GM19324 (cell line): ENCODE measurements at regions not wholly inside any gene's neighbourhood (a gene's known extent, or its start where the extent isn't known, plus 50 kb on each side); places are given as distances from the start of the nearest gene placed in this dataset.

Source experiments
- ATAC-seq: cut with Tn5 transposase; IDR thresholded peaks from one replicate; pipeline ENCODE4 v1.9.1; 2021; ENCODE audit warnings: mild to moderate bottlenecking, moderate library complexity; ENCODE audit not compliant: unreplicated experiment, low FRiP score

DNA sequence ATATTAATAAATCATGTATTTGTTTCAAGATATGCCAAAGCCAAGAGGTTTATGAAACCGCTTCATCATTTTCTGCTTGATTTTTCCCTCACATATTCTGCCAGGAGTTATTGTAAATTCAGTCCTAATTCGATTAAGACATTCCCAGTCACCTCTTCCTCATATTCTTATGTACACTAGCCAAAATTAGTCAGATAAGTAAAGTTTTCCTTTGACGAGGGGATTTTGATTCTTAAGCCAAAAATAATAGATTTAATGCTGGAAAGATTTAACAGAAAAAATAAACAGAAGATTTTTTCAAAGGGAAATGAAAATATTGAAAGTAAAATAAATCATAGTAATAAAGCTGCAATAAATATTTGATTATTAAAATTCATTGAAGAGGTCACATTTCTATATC lies 51.0 kb upstream of the VEGFC start:
- no peak for ATAC-seq

DNA sequence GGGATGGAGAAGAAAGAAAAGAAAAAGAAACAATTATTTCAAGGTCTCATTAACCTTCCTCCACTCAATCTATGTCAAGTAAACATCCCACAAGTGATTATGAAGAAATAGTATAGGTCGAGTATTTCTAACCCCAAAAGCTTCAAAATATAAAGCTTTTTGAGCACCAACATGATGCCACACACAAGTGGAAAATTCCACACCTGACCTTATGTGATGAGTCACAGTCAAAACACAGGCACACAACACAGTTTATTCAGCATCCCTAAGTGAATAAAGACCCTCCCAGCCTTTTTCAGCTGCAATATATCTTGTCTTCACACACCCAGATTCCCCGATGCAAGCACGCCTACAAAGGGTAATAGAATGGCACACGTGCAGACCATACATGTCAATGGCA lies 51.7 kb upstream of the VEGFC start:
- ATAC-seq, result no peak

DNA sequence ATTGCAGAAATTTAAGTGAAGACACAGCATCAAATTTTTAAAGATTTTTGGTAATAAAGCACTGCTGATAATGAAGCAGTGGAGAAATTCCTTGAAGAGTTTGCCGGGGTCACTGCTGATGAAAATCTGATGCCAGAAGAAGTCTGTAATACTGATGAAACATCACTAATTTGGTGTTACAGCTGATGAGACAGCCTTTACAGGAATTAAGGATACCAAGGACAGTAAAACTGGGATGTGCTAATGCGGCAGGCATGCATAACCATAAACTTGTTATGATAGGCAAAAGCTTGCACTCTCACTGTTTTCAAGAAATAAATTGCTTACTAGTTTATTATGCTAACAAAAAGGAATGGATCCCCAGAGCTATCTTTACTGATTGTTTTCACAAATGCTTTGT lies 52.9 kb upstream of the VEGFC start:
- no peak for ATAC-seq

DNA sequence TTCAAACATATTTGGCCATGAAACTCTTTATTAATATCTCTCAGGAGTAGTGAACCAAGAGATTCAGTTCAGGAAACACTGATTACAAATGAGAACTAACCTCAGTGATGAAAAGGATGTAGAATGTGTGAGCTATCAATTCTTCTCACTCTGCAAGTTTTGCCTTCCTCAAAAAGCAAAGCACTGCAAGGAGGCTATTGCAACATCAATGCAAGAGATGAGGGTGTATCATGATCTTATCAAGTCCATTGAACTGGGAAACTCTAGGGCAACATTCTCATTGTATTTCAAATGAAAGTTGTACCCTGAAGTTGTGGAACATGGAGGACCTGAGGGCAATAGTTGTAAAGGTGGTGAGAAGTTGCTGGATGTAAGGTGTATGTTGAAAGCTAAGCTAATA lies 56.4 kb upstream of the VEGFC start:
- no peak for ATAC-seq

DNA sequence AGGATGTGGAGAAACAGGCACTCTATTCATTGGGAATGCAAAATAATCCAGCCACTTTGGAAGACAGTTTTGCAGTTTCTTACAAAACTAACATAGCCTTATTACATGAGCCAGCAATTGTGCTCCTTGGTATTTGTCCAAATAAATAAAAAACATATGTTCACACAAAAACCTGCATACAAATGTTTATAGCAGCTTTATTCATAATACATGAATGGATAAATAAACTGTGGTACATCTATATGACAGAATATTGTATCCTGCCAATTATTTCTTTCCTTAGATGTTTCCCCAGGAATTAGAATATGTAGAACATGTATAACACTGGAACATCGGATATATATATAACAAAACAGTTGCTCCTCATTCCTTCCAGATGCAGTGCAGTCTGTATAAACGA lies 57.7 kb upstream of the VEGFC start:
- ATAC-seq, result no peak

DNA sequence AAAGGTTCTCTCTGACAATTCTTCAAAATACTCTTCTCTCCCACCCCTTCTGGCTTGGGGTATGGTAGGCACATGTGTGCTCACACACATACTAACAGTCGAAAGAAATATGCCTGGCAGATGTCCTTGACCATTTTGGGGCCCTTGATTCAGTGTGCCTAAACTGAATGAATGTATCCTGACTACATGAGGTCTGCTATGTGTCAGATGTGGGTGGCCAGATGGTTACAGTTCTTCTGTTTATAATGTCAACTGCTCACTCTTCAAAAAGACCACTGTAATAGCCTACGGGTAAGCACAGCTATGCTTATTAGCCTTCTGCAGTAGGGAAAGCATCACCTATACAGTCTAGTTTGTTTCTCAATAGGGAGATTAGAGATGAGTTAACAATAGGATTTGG lies 63.7 kb upstream of the VEGFC start:
- no peak for ATAC-seq

DNA sequence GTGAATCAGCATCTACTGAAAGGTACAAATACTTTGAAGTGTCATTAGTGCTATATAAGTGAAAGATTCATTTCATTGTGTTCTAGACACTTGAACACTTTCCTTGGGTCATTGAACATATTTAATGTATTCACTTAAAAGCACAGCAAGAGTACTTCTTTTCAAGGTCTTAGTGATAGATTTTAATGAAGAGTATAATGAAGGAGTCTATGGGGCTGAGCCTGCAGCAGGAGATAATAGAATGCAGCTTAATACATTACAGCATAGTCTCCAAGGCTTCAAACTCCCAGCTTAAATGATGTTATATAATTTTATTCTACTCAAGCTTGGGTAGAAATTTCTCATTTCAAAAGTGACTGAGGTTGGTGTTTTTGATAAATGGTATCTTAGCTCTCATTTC lies 66.1 kb upstream of the VEGFC start:
- ATAC-seq, result no peak

DNA sequence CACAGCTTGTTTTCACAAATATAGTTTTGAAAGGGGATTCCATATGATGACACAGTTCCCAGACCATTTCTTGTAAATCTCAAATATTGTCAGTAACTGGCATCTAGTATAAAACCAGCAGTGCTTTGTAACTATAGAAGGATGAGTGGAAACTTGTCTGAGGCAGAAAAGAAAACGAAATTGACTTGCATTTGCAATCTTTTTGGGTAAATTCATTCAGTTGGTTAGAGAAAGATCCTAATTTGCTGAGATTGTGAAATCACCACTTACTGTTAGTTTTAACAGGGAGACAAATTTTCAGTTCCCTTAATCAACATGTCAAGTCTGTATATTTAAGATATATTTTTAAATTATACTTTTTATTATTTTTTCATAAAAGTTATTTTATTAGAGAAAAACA lies 71.5 kb upstream of the VEGFC start:
- ATAC-seq, result no peak

DNA sequence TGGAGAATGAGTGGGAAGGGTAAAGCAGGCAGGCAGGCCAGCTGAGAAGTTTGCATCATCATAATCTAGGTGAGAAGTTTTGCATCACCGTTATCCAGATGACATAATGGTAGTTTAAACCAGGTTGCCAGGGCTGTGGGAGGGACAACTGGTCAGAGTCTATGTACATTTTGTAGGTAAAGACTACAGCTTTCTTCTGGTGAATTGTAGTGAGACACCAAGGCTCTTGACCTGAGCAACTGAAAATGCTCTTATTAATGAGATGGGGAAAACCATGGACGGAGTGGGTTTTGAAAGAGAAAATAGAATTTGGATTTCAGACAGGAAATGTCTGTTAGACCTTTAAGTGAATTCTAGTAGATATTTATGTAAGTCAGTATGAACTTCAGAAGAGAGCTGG lies 76.0 kb upstream of the VEGFC start:
- ATAC-seq, result no peak

DNA sequence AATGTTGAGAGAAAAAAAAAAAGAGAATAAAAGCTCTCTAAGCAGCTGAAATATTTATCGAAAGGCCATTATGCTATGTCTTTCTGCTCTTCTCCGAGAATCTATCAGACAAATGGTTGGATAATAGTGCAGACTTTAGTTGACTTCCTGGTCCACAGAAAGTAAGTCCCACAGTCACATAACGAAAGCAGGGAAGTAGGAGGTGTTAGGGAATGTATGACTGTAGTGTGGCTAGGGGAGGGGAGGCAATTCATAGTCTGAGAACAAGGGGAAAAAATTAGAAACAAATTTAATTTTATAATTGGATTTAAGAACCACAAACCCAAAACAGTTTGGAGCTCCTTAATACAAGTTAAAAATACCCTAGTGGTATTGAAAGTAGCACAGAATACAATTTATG lies 79.7 kb upstream of the VEGFC start:
- no peak for ATAC-seq

DNA sequence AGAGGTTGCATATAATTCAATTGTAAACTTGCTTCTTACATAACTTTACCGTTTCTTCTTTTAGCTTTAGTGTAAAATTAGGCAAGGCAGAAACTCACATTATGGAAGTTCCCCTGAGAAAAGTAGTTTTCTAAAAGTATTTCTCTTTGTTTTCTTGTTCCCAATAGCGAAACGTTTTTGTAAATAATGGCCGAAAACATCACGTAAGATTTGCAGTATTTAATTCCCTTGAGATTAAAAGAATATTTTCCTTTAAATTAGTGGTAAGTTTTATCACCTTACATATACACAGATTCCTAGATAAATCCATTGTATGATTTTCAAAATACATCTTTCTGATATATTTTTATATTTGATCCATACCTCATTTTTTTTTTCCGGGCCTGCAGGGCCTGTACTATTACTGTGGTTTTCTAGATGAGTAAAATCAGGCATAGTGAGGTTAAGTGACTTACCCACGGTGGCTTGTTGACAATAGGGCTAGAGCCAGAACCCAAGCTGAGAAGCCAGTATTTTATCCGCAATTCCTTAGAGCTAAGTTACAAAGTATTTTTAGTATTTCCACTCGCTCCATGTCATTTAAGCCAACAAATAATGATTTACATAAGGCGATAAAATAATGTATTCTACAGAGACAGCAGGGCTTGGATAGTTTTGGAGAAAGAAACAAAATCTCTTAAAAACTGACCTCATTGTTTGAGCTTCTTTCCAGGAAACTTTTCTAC lies 82.2 kb upstream of the VEGFC start:
- no peak for ATAC-seq

DNA sequence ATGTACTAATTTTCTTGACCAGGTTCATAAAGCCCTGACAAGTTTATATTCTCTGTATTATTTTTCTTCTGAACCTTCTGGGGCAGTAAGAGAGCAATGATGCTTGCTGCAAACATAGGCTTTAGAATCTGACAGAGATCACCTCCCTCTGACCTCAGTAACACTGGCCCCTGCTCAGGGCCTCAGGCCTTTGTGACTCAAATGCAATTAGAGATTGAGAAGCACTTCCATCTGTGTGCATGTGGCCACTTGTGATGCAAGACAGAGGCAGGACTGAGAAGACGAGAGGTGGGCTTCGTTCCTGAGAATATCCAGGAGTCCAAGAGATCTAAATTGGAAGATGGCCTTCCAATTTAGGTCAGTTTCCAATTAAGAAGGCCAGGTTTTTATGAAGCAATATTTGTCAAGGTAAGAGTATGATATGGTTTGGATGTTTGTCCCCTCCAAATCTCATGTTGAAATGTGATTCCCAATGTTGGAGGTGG lies 82.8 kb upstream of the VEGFC start:
- no peak for ATAC-seq

DNA sequence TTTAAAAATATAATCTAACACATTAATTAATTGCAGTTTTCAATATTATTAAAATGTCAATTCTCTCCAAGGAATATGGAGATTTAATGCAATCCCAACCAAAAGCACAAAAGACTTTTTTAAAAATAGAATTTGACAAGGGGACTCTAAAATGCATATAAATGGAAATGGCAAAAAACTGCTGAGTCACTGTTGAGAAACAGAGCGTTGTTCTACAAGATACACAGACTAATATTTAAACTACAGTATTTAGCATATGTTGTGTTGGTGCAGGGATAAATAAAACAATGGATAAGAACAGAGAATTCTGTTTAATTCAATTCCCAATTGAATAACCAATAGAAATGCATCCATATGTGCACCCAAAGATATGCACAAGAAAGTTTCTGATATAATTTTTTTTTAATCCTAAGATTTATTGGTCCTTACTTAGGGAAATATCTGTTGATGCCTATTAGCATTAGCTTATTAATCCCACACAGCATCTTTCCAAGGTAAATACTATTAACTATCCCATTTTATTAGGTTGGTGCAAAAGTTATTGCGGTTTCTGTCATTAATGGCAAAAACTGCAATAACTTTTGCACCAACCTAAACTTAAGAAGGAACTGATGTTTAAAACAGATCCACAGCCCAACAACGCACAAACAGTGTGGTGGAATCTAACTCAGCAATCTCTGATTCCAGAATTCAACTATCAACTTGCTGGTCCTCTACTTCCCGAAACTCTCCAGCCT lies 86.8 kb upstream of the VEGFC start:
- ATAC-seq, result no peak

DNA sequence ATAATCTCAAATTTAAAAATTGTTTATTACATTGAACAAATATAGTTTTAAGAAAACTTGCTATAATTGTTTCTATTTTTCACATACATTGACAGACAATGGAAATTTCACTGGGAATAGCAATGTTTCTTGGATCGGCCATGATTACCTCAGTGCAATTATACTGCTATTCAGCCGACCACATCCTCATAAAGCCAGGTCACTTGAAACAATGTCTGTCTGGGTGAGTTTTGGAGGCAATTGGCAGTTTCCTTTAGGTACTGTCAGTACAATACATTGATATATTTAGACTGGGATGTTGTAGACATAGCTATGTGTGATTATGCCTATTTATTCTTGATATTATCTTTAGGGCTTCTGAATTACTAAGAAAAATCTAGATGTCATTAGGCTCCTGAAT lies 89.5 kb upstream of the VEGFC start:
- no peak for ATAC-seq

DNA sequence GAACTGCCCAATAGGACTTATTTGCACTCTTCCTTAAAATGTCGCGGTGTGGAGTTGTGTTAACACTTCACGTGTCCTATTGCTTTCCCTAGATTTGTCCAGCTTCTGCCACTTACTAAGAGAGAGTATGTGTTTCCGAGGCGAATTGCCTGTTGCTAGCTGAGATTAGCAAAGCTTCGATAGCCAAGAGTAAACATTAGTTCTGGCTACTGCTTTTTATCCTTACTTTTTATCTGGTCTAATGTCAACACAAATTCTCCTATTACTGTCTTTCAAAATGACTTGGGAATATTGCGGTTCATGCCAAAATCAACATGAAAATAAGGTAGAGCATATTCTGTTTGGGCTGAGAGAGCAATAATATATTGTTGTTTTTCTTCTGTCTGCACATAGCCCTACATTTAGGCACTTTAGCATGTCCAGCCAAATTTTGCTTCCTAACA lies 90.4 kb upstream of the VEGFC start:
- no peak for ATAC-seq

DNA sequence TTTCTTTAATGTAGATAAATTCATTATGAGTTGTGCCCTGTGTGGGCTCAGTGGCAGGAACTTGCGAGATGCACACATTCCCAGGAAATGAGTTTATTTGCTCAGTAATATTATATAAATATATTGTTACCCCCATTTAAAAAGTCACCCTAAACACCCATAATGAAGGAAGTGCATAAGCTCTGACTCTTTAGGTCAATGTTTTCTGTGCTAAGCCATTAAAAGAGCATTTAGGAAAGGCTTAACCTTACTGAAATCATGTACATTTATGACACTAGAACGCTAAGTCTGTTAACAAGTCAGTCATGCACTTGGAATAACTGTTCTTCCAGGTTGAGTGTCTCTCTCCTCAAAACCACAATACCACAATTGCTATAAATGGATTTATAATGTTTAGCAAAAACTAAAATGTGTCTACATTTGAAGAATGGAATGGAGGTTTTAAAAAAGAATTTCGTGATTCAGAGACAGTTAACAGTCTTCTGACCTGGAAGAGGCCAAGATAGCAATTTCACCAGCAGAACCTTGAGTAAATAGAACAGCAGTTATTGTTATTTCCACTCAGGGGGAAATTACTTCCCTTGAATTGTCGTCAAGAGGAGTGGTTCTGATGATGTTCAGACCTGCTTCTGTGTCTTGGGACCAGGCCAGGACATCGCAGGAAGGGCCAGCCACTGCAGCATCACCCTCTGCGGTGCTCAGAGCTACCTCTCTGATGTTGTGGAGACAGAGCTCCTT lies 91.1 kb upstream of the VEGFC start:
- no peak for ATAC-seq

DNA sequence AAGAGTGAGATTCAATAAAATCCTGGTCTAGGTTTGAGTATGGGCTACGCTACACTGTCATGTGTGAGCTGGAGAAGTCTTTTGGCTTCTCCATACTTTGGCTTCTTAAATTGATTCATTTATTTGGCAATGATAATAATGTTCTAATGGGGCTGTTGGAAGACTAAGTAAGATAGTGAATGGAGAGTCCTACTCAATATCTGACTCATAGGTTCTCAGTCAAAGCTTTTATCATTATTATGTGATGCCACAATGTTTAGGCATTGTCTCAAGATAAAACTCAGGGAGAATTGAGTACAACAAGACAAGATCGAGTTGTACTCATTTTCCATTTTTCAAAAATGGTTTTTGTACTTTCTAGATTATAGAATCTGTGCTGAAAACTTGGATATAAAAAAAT lies 92.5 kb upstream of the VEGFC start:
- ATAC-seq, result no peak

DNA sequence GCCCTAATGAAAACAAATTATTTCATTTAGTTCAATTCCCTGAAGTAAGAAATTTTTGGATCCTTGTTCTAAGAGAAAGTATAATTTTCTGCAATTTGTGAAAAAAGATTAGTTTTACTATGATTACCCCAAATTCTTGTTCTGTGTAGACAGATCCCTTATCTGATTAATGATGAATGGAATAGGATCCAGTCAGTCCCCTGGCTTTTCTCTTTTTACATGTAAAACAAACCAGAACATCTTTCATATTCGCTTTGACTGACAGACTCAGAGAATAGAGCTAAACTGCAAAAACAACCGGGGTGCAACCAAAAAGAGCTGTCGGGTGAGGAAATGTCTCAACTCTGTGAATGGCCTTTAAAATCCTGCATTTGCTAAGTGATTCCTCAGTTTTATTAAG lies 93.4 kb upstream of the VEGFC start:
- ATAC-seq, result no peak

DNA sequence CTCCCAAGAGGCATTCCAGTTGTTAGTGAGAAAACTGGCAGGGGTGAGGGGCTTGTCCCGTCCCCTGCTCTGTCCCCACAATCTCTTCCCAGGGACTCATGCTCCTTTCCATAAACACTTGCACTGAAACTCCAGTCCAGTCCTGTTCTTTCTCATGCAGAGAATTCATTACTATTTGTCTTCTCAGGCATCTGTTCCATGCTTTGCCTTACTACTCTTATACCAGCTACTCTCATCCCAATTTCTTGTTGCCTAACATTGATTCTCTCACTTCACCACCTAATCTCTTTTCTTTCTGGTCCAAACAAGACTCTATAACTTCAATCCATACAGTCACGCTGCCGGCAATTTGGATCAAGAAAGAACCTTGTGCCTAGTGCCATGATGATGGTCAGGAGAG lies 97.1 kb upstream of the VEGFC start:
- ATAC-seq, result no peak

DNA sequence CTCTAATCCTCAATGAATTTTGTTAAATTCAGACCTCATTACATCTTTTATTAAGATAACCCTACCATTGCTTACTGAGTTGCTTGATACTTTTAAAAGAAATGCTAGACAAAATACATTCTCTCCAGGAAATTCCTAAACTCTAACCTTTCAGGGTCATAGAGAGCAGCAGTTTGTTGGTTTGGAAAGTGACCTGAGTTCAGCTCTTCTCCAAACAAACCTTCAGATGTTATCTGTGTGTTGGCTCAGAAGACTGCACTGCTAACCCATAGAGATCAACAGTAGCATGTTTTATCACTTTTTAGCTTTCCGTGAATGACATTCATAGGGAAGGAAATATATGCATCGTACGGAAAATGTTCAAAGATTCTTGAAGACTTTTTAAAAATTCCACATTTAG lies 101.8 kb upstream of the VEGFC start:
- no peak for ATAC-seq

DNA sequence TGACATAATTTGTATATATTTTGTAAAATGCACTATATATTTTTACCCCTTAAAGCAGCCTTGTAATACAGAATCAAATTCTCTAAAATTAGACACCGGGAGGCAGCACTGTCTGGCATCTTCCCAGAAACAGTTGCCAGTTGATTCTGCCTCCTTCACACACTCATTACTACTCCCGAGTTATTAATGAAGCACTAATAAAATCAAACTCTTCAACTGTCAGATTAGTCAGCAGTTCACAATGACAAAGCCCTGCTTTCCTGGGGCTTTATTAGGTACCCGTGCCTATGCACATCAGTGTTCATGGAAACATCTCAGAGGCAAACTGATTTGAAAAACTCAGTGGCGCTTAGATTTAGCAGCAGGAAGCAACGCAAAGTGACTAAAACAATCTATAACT lies 103.5 kb upstream of the VEGFC start:
- no peak for ATAC-seq

DNA sequence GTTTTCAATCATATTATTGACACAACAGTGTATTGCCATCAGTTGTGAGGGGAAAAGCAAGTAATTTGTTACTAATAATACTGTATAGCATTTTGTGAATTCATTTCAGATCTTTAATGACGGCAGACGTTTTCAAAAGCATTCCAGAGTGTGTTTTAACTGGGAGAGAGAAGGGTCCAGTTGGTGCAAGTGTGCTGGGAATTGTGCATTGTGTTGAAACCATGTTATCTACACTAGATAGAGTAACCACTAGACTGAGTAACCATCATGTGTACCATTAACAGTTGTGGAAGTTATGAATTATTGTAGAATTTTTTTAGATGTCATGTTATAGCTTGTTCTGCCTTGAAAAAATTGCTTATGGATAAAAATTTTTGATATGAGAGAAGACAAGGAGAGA lies 104.5 kb upstream of the VEGFC start:
- no peak for ATAC-seq
